HL-60 (cell line): ENCODE measurements at regions not wholly inside any gene's neighbourhood (a gene's known extent, or its start where the extent isn't known, plus 50 kb on each side); places are given as distances from the start of the nearest gene placed in this dataset.

Source experiments
- GABPA ChIP-seq: IDR thresholded peaks from 2 replicates; pipeline ENCODE4 v1.6.1; 2012; ENCODE audit warnings: low read depth
- POLR2AphosphoS5 ChIP-seq: IDR thresholded peaks from 2 replicates; pipeline ENCODE4 v1.6.1; 2012; ENCODE audit warnings: low read depth
- REST ChIP-seq: IDR thresholded peaks from 2 replicates; pipeline ENCODE4 v1.6.1; 2012; ENCODE audit warnings: low read depth; ENCODE audit not compliant: insufficient replicate concordance
- SPI1 ChIP-seq: IDR thresholded peaks from 2 replicates; pipeline ENCODE4 v1.6.1; 2012; ENCODE audit warnings: low read depth, mild to moderate bottlenecking, borderline replicate concordance
- TF ChIP-seq, protein P1 (sequence below): IDR thresholded peaks from one replicate; pipeline ENCODE4 v1.5.1; 2011; ENCODE audit warnings: low read length, control low read depth, inconsistent platforms; ENCODE audit not compliant: insufficient read depth

GRCh38 chr3:80696280-80696679 is 928.5 kb upstream of the ROBO1 start:
- TF ChIP-seq, protein P1, sequence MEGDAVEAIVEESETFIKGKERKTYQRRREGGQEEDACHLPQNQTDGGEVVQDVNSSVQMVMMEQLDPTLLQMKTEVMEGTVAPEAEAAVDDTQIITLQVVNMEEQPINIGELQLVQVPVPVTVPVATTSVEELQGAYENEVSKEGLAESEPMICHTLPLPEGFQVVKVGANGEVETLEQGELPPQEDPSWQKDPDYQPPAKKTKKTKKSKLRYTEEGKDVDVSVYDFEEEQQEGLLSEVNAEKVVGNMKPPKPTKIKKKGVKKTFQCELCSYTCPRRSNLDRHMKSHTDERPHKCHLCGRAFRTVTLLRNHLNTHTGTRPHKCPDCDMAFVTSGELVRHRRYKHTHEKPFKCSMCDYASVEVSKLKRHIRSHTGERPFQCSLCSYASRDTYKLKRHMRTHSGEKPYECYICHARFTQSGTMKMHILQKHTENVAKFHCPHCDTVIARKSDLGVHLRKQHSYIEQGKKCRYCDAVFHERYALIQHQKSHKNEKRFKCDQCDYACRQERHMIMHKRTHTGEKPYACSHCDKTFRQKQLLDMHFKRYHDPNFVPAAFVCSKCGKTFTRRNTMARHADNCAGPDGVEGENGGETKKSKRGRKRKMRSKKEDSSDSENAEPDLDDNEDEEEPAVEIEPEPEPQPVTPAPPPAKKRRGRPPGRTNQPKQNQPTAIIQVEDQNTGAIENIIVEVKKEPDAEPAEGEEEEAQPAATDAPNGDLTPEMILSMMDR: no peak
- TF ChIP-seq REST: no peak
- no peak for TF ChIP-seq SPI1
- no peak for TF ChIP-seq POLR2AphosphoS5
- no peak for TF ChIP-seq GABPA
